HG03135 (cell line): ENCODE measurements at regions not wholly inside any gene's neighbourhood (a gene's known extent, or its start where the extent isn't known, plus 50 kb on each side); places are given as distances from the start of the nearest gene placed in this dataset.
"Not testable (repeated sequence)": the region's sequence is repeated elsewhere in the genome, so short reads cannot be mapped to it uniquely, and the experiment has no call there.

Source experiments
- ATAC-seq: cut with Tn5 transposase; IDR thresholded peaks from one replicate; pipeline ENCODE4 v1.9.1; 2021; ENCODE audit warnings: mild to moderate bottlenecking, moderate library complexity; ENCODE audit not compliant: unreplicated experiment

GRCh38 chr12:91773749-91774429, 371.8 kb downstream of the BTG1 start:
- no peak for ATAC-seq

- no peak for ATAC-seq
Observed at GRCh38 chr12:91772411-91772810, 373.2 kb downstream of the BTG1 start.

- no peak for ATAC-seq
Observed at GRCh38 chr12:91769736-91770135, 375.9 kb downstream of the BTG1 start.

GRCh38 chr12:91767237-91767636, 378.4 kb downstream of the BTG1 start:
- no peak for ATAC-seq

- ATAC-seq = no peak
Observed at GRCh38 chr12:91766454-91766853, 379.2 kb downstream of the BTG1 start.

GRCh38 chr12:91763654-91764370, 381.8 kb downstream of the BTG1 start:
- no peak for ATAC-seq

- no peak for ATAC-seq
Observed at GRCh38 chr12:91753649-91754048, 392.0 kb downstream of the BTG1 start.

GRCh38 chr12:91746976-91747375, 398.7 kb downstream of the BTG1 start:
- no peak for ATAC-seq

- no peak for ATAC-seq
Observed at GRCh38 chr12:91744597-91744996, 401.0 kb downstream of the BTG1 start.

- ATAC-seq = no peak
Observed at GRCh38 chr12:91743704-91744321, 401.8 kb downstream of the BTG1 start.

GRCh38 chr12:91743280-91743679, 402.4 kb downstream of the BTG1 start:
- ATAC-seq = no peak

- ATAC-seq = no peak
Observed at GRCh38 chr12:91741932-91742331, 403.7 kb downstream of the BTG1 start.

GRCh38 chr12:91733846-91734245, 411.8 kb downstream of the BTG1 start:
- not testable (repeated sequence) for ATAC-seq

GRCh38 chr12:91732086-91732485, 413.6 kb downstream of the BTG1 start:
- no peak for ATAC-seq

- no peak for ATAC-seq
Observed at GRCh38 chr12:91729543-91729942, 416.1 kb downstream of the BTG1 start.

GRCh38 chr12:91723191-91723590, 422.5 kb downstream of the BTG1 start:
- ATAC-seq = no peak

- no peak for ATAC-seq
Observed at GRCh38 chr12:91722072-91722471, 423.6 kb downstream of the BTG1 start.

GRCh38 chr12:91721023-91721422, 424.6 kb downstream of the BTG1 start:
- ATAC-seq = no peak

- ATAC-seq = no peak
Observed at GRCh38 chr12:91718326-91718725, 427.3 kb downstream of the BTG1 start.

- ATAC-seq = no peak
Observed at GRCh38 chr12:91717804-91718203, 427.8 kb downstream of the BTG1 start.

- ATAC-seq = not testable (repeated sequence)
Observed at GRCh38 chr12:91711925-91712324, 433.7 kb downstream of the BTG1 start.

GRCh38 chr12:91706466-91706865, 439.2 kb downstream of the BTG1 start:
- ATAC-seq = no peak
